Activated CD8-positive, alpha-beta memory T cell treated with anti-CD3 and anti-CD28 coated beads, Interleukin-2, amount 10 ng/mL, durations not matched to agents 7 days and 5 days (primary cell): ENCODE measurements at regions not wholly inside any gene's neighbourhood (a gene's known extent, or its start where the extent isn't known, plus 50 kb on each side); places are given as distances from the start of the nearest gene placed in this dataset.

Experiments used
- ATAC-seq: fragments of 150-1000 bp; cut with Tn5 transposase; one replicate; pipeline ENCODE4 v1.10.0; 2021; ENCODE audit warnings: moderate library complexity
- CTCF ChIA-PET: fragments of 350-600 bp; sonication (Branson Sonifier 250); formaldehyde crosslinking; loops from one replicate; lab custom pipeline; 2021; ENCODE audit warnings: antibody characterized with exemption; lab: Charles Lee
- DNase-seq: peaks from one replicate; pipeline ENCODE4 v3.0.0-alpha.2; 2020
- H3K27ac Mint-ChIP-seq: one replicate; pipeline ENCODE4 v1.8.0; 2021; ENCODE audit warnings: mild to moderate bottlenecking, mixed read lengths
- H3K27me3 Mint-ChIP-seq: one replicate; pipeline ENCODE4 v1.8.0; 2021; ENCODE audit warnings: mixed read lengths
- H3K36me3 Mint-ChIP-seq: one replicate; pipeline ENCODE4 v1.8.0; 2021; ENCODE audit warnings: mild to moderate bottlenecking, mixed read lengths
- H3K4me1 Mint-ChIP-seq: one replicate; pipeline ENCODE4 v1.8.0; 2021; ENCODE audit warnings: mixed read lengths
- H3K4me3 Mint-ChIP-seq: one replicate; pipeline ENCODE4 v1.8.0; 2021; ENCODE audit warnings: mild to moderate bottlenecking, moderate library complexity, mixed read lengths
- H3K9me3 Mint-ChIP-seq: one replicate; pipeline ENCODE4 v1.8.0; 2022; ENCODE audit warnings: low read depth, mixed read lengths

GRCh38 chr20:12882832-12883506, 125.8 kb upstream of the SPTLC3 start:
- no peak overlapping the region for H3K4me3 Mint-ChIP-seq
- H3K27me3 Mint-ChIP-seq: no peaks in the 10 kb centered on the region
- no peaks in the 10 kb centered on the region for H3K4me1 Mint-ChIP-seq
- CTCF ChIA-PET: no interaction called here
- no peak for ATAC-seq
- no peaks in the 10 kb centered on the region for H3K36me3 Mint-ChIP-seq
- H3K9me3 Mint-ChIP-seq: no peaks in the 10 kb centered on the region
- H3K27ac Mint-ChIP-seq: no peak overlapping the region
- DNase-seq: no peak

- DNase-seq (no peak), ATAC-seq (no peak)
- Mint-ChIP-seq H3K9me3 (no peaks in the 10 kb centered on the region), H3K4me1 (no peaks in the 10 kb centered on the region), H3K36me3 (no peaks in the 10 kb centered on the region), H3K27ac (no peak overlapping the region), H3K27me3 (no peaks in the 10 kb centered on the region), H3K4me3 (no peak overlapping the region)
- CTCF ChIA-PET: no interaction called here
These were observed 125.3 kb upstream of the SPTLC3 start for GRCh38 chr20:12883507-12883885.

- Mint-ChIP-seq H3K27me3 (no peaks in the 10 kb centered on the region), H3K4me1 (no peaks in the 10 kb centered on the region), H3K9me3 (no peaks in the 10 kb centered on the region), H3K4me3 (no peak overlapping the region), H3K36me3 (no peaks in the 10 kb centered on the region), H3K27ac (no peak overlapping the region)
- DNase-seq: no peak
- CTCF ChIA-PET: no interaction called here
- ATAC-seq: no peak
These were observed 122.0 kb upstream of the SPTLC3 start for GRCh38 chr20:12886618-12887363.

- Mint-ChIP-seq H3K27me3 (no peaks in the 10 kb centered on the region), H3K4me1 (no peaks in the 10 kb centered on the region), H3K36me3 (no peaks in the 10 kb centered on the region), H3K4me3 (no peak overlapping the region), H3K27ac (no peak overlapping the region), H3K9me3 (peaks cover 2% of the 10 kb centered on the region)
- CTCF ChIA-PET: no interaction called here
- DNase-seq: no peak
- no peak for ATAC-seq
These were observed 117.1 kb upstream of the SPTLC3 start for GRCh38 chr20:12891643-12892042.

DNA sequence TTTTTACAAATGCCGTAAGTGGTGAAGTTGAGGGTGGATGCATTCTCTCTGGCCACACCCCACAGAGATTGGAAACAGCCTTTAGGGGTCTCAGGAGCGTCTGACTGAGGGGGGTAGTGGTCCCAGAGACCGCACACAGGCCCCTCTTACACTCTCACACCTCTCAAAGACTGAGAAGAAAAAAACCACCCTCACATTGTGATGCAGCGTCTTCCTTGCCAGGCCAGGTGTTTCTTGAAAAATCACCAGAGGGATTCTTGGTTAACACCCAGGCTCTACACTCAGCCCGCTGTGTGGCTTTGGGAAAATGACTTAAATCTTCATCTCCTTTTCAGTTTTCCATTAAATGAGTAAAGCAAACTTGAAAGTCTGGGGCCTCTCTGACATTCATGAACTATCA, 115.8 kb upstream of the SPTLC3 start:
- Mint-ChIP-seq H3K4me1 (no peaks in the 10 kb centered on the region), H3K4me3 (no peak overlapping the region), H3K27me3 (no peaks in the 10 kb centered on the region), H3K36me3 (no peaks in the 10 kb centered on the region), H3K9me3 (peaks cover 2% of the 10 kb centered on the region), H3K27ac (no peak overlapping the region)
- ATAC-seq (no peak), DNase-seq (no peak)
- CTCF ChIA-PET: no interaction called here

GRCh38 chr20:12893653-12894052, 115.1 kb upstream of the SPTLC3 start:
- Mint-ChIP-seq H3K27me3 (no peaks in the 10 kb centered on the region), H3K9me3 (peaks cover 2% of the 10 kb centered on the region), H3K4me3 (no peak overlapping the region), H3K36me3 (no peaks in the 10 kb centered on the region), H3K27ac (no peak overlapping the region), H3K4me1 (no peaks in the 10 kb centered on the region)
- DNase-seq (no peak), ATAC-seq (no peak)
- CTCF ChIA-PET: no interaction called here

- DNase-seq: no peak
- ATAC-seq: no peak
- no peaks in the 10 kb centered on the region for H3K4me1 Mint-ChIP-seq
- no peak overlapping the region for H3K27ac Mint-ChIP-seq
- H3K4me3 Mint-ChIP-seq: no peak overlapping the region
- H3K27me3 Mint-ChIP-seq: no peaks in the 10 kb centered on the region
- CTCF ChIA-PET: no interaction called here
- no peaks in the 10 kb centered on the region for H3K36me3 Mint-ChIP-seq
- peaks cover 2% of the 10 kb centered on the region for H3K9me3 Mint-ChIP-seq
These were observed 114.7 kb upstream of the SPTLC3 start for GRCh38 chr20:12894089-12894488.

GRCh38 chr20:12896180-12896579, 112.6 kb upstream of the SPTLC3 start:
- Mint-ChIP-seq H3K4me1 (no peaks in the 10 kb centered on the region), H3K27me3 (no peaks in the 10 kb centered on the region), H3K9me3 (peaks cover 2% of the 10 kb centered on the region), H3K4me3 (no peak overlapping the region), H3K27ac (no peak overlapping the region), H3K36me3 (no peaks in the 10 kb centered on the region)
- ATAC-seq: no peak
- CTCF ChIA-PET: interaction anchor here (0.9 kb wide), 1 partner anchor 14 kb away, joined by 3 read pairs; no protein-coding TSS in a partner anchor
- no peak for DNase-seq

DNA sequence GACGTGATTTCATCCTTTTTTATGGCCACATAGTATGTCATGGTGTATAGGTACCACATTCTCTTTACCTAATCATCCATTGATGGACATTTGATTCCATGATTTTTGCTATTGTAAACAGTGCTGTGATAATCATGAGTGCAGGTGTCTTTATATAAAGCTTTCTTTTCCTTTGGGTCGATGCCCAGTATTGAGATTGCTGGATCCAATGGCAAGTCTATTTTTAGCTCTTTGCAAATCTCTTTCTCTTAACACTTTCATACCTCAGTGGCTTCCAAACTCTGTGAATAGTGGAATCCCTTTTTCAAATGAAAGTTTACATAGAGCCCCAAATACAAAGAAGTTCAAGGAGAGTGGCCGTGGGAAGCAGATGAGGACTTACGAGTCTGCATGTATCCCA, 105.8 kb upstream of the SPTLC3 start:
- H3K27me3 Mint-ChIP-seq: no peaks in the 10 kb centered on the region
- H3K27ac Mint-ChIP-seq: no peak overlapping the region
- H3K4me1 Mint-ChIP-seq: no peaks in the 10 kb centered on the region
- no peaks in the 10 kb centered on the region for H3K36me3 Mint-ChIP-seq
- CTCF ChIA-PET: no interaction called here
- ATAC-seq (no peak), DNase-seq (no peak)
- H3K4me3 Mint-ChIP-seq: no peak overlapping the region
- H3K9me3 Mint-ChIP-seq: no peaks in the 10 kb centered on the region

- no peaks in the 10 kb centered on the region for H3K36me3 Mint-ChIP-seq
- no peak overlapping the region for H3K27ac Mint-ChIP-seq
- no peaks in the 10 kb centered on the region for H3K27me3 Mint-ChIP-seq
- no peaks in the 10 kb centered on the region for H3K9me3 Mint-ChIP-seq
- DNase-seq (no peak), ATAC-seq (no peak)
- CTCF ChIA-PET: no interaction called here
- H3K4me3 Mint-ChIP-seq: no peak overlapping the region
- H3K4me1 Mint-ChIP-seq: no peaks in the 10 kb centered on the region
These were observed 102.4 kb upstream of the SPTLC3 start for GRCh38 chr20:12906361-12906760.

DNA sequence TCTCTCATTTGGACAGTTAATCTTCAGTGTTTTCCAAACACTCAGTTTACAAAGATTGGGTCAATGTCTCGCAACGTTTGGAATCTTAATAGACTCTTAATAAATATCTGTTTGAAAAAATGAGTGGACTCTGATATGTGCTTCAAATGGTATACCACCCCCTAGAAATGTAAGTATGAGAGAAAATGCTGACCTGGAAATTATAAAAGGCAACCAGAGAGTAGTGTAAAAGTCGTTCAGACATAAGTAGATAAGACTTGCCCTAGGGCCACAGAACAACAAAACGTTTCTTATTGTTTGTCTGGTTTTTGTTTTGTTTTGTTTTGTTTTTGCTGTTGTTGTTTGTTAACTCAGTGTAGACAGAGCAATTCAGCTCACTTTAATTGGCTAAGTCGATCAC, 97.4 kb upstream of the SPTLC3 start:
- H3K4me3 Mint-ChIP-seq: no peak overlapping the region
- no peaks in the 10 kb centered on the region for H3K36me3 Mint-ChIP-seq
- CTCF ChIA-PET: no interaction called here
- H3K4me1 Mint-ChIP-seq: no peaks in the 10 kb centered on the region
- no peak for ATAC-seq
- no peak overlapping the region for H3K27ac Mint-ChIP-seq
- peaks cover 2% of the 10 kb centered on the region for H3K9me3 Mint-ChIP-seq
- DNase-seq: no peak
- H3K27me3 Mint-ChIP-seq: no peaks in the 10 kb centered on the region

GRCh38 chr20:12913781-12914443, 94.9 kb upstream of the SPTLC3 start:
- no peak for ATAC-seq
- Mint-ChIP-seq H3K27ac (no peak overlapping the region), H3K9me3 (peaks cover 2% of the 10 kb centered on the region), H3K36me3 (no peaks in the 10 kb centered on the region), H3K4me1 (no peaks in the 10 kb centered on the region), H3K27me3 (no peaks in the 10 kb centered on the region), H3K4me3 (no peak overlapping the region)
- CTCF ChIA-PET: no interaction called here
- DNase-seq: no peak

DNA sequence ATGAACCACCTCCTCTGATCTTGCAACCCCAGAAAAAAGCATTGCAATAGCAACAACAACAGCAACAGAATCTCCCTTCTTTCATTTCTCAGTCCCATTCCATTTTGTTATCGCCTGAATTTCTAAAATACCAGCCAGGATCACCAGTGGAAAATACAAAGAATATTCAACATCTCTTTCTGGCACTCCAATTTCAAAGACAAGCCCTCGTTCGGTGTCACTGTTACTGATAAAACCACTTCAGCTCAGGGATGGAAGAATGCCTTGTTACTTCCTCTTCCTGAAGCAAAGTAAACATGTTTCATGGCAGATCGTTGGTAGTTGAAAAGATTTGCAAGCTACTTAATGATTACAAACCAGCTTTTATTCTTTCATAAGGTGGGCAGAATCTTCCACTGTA, 94.0 kb upstream of the SPTLC3 start:
- no peak overlapping the region for H3K27ac Mint-ChIP-seq
- CTCF ChIA-PET: no interaction called here
- no peaks in the 10 kb centered on the region for H3K4me1 Mint-ChIP-seq
- no peak overlapping the region for H3K4me3 Mint-ChIP-seq
- ATAC-seq: no peak
- H3K9me3 Mint-ChIP-seq: peaks cover 6% of the 10 kb centered on the region
- DNase-seq: no peak
- H3K27me3 Mint-ChIP-seq: no peaks in the 10 kb centered on the region
- no peaks in the 10 kb centered on the region for H3K36me3 Mint-ChIP-seq

DNA sequence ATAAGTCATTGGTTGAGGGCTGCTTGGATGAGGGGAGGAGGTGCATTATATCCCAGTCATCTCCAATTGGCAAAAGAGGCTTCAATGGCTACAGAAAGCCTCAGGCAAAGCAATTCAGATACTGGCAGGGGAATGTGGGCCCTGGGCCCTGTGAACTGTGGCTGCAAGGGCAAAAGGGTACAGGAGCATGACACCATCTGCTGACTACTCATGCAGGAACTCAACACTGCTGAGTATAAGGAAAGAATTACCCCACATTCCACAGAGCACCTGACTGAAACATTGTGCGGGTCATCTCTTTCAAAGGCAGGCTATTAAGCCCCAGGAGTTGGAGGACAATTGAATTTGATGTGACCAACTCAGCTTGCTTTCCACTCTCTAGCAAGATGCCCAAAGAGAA, 92.1 kb upstream of the SPTLC3 start:
- ATAC-seq (no peak), DNase-seq (no peak)
- Mint-ChIP-seq H3K4me3 (no peak overlapping the region), H3K27ac (no peak overlapping the region), H3K36me3 (no peaks in the 10 kb centered on the region), H3K27me3 (no peaks in the 10 kb centered on the region), H3K9me3 (peaks cover 6% of the 10 kb centered on the region), H3K4me1 (no peaks in the 10 kb centered on the region)
- CTCF ChIA-PET: no interaction called here
